ENCODE measurements at regions not wholly inside any gene's neighbourhood (a gene's known extent, or its start where the extent isn't known, plus 50 kb on each side); places are given as distances from the start of the nearest gene placed in this dataset.

GRCh38 chr9:13606586-13606985 is 327.1 kb upstream of the MPDZ start:
- no peak overlapping the region for H3K27ac Mint-ChIP-seq
- H3K27me3 ChIP-seq = no peaks in the 10 kb centered on the region
- no peak for DNase-seq (ENCODE audit: low spot score)
- H3K36me3 Mint-ChIP-seq = peaks cover 4% of the 10 kb centered on the region
- no peak overlapping the region for H3K4me3 Mint-ChIP-seq
- peaks cover 22% of the 10 kb centered on the region for H3K4me1 ChIP-seq
- H3K4me2 ChIP-seq = no peak overlapping the region
- H3K79me2 ChIP-seq (ENCODE audit: low read depth) = no peaks in the 10 kb centered on the region
- H2AFZ ChIP-seq (replicated peaks) = no peak overlapping the region
- no peaks in the 10 kb centered on the region for H4K20me1 ChIP-seq (ENCODE audit: low read depth)
- no peak overlapping the region for H3K9ac ChIP-seq
- no peak overlapping the region for H3K4me3 ChIP-seq
- peaks cover 8% of the 10 kb centered on the region for H3F3A ChIP-seq (ENCODE audit: low read depth)
- H3K9me3 Mint-ChIP-seq = peaks cover 17% of the 10 kb centered on the region
- H3K36me3 ChIP-seq = no peaks in the 10 kb centered on the region
- H3K27me3 Mint-ChIP-seq (ENCODE audit: insufficient read depth, low read depth) = peaks cover 2% of the 10 kb centered on the region
- H3K9me3 ChIP-seq (ENCODE audit: low read depth) = peaks cover under 1% of the 10 kb centered on the region
- TF ChIP-seq EZH2phosphoT487 (IDR thresholded peaks at IDR 0.05) (no peak), EZH2 (IDR thresholded peaks at IDR 0.05) (no peak)
- TF ChIP-seq, protein P1, sequence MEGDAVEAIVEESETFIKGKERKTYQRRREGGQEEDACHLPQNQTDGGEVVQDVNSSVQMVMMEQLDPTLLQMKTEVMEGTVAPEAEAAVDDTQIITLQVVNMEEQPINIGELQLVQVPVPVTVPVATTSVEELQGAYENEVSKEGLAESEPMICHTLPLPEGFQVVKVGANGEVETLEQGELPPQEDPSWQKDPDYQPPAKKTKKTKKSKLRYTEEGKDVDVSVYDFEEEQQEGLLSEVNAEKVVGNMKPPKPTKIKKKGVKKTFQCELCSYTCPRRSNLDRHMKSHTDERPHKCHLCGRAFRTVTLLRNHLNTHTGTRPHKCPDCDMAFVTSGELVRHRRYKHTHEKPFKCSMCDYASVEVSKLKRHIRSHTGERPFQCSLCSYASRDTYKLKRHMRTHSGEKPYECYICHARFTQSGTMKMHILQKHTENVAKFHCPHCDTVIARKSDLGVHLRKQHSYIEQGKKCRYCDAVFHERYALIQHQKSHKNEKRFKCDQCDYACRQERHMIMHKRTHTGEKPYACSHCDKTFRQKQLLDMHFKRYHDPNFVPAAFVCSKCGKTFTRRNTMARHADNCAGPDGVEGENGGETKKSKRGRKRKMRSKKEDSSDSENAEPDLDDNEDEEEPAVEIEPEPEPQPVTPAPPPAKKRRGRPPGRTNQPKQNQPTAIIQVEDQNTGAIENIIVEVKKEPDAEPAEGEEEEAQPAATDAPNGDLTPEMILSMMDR (IDR thresholded peaks at IDR 0.05) = no peak
- peaks cover 43% of the 10 kb centered on the region for H3K4me1 Mint-ChIP-seq
- H3K27ac ChIP-seq = no peak overlapping the region

GRCh38 chr9:13603921-13604320 is 324.4 kb upstream of the MPDZ start:
- TF ChIP-seq, protein P1 (IDR thresholded peaks at IDR 0.05) = no peak
- no peak for TF ChIP-seq EZH2 (IDR thresholded peaks at IDR 0.05)
- TF ChIP-seq EZH2phosphoT487 (IDR thresholded peaks at IDR 0.05) = no peak
- Histone ChIP-seq H3K27ac (no peak overlapping the region), H3K9me3 (ENCODE audit: low read depth) (no peaks in the 10 kb centered on the region), H3K9ac (no peak overlapping the region), H4K20me1 (ENCODE audit: low read depth) (no peaks in the 10 kb centered on the region), H3K27me3 (no peaks in the 10 kb centered on the region), H3K4me1 (peaks cover 20% of the 10 kb centered on the region), H3K36me3 (no peaks in the 10 kb centered on the region), H3F3A (ENCODE audit: low read depth) (peaks cover 8% of the 10 kb centered on the region), H3K4me3 (no peak overlapping the region), H2AFZ (replicated peaks) (no peak overlapping the region), H3K79me2 (ENCODE audit: low read depth) (no peaks in the 10 kb centered on the region), H3K4me2 (no peak overlapping the region)
- H3K4me1 Mint-ChIP-seq = peaks cover 36% of the 10 kb centered on the region
- H3K36me3 Mint-ChIP-seq = peaks cover 2% of the 10 kb centered on the region
- H3K4me3 Mint-ChIP-seq = no peak overlapping the region
- DNase-seq (ENCODE audit: low spot score) = no peak
- H3K27me3 Mint-ChIP-seq (ENCODE audit: insufficient read depth, low read depth) = peaks cover 5% of the 10 kb centered on the region
- H3K27ac Mint-ChIP-seq = no peak overlapping the region
- H3K9me3 Mint-ChIP-seq = peaks cover 10% of the 10 kb centered on the region

GRCh38 chr9:13598738-13599137 is 319.2 kb upstream of the MPDZ start:
- no peak overlapping the region for H3K9ac ChIP-seq
- peaks cover 2% of the 10 kb centered on the region for H3K36me3 Mint-ChIP-seq
- no peaks in the 10 kb centered on the region for H3K79me2 ChIP-seq (ENCODE audit: low read depth)
- no peak for DNase-seq (ENCODE audit: low spot score)
- no peaks in the 10 kb centered on the region for H3F3A ChIP-seq (ENCODE audit: low read depth)
- H3K4me3 Mint-ChIP-seq = no peak overlapping the region
- peaks cover 18% of the 10 kb centered on the region for H3K4me1 Mint-ChIP-seq
- peaks cover 6% of the 10 kb centered on the region for H3K27me3 Mint-ChIP-seq (ENCODE audit: insufficient read depth, low read depth)
- no peak overlapping the region for H3K4me3 ChIP-seq
- no peaks in the 10 kb centered on the region for H3K36me3 ChIP-seq
- H4K20me1 ChIP-seq (ENCODE audit: low read depth) = no peaks in the 10 kb centered on the region
- peaks cover 14% of the 10 kb centered on the region for H3K9me3 Mint-ChIP-seq
- no peak overlapping the region for H3K27ac ChIP-seq
- H3K9me3 ChIP-seq (ENCODE audit: low read depth) = no peaks in the 10 kb centered on the region
- no peaks in the 10 kb centered on the region for H3K4me1 ChIP-seq
- no peak overlapping the region for H2AFZ ChIP-seq (replicated peaks)
- no peaks in the 10 kb centered on the region for H3K27me3 ChIP-seq
- H3K27ac Mint-ChIP-seq = no peak overlapping the region
- no peak overlapping the region for H3K4me2 ChIP-seq
- TF ChIP-seq EZH2 (IDR thresholded peaks at IDR 0.05) = no peak
- TF ChIP-seq EZH2phosphoT487 (IDR thresholded peaks at IDR 0.05) = no peak
- TF ChIP-seq, protein P1 (IDR thresholded peaks at IDR 0.05) = no peak
